ENCODE measurements at regions not wholly inside any gene's neighbourhood (a gene's known extent, or its start where the extent isn't known, plus 50 kb on each side); places are given as distances from the start of the nearest gene placed in this dataset.
A peak's percentile ranks its signal among the peaks of the same experiment; 100 is the strongest.

- no peak for DNase-seq (ENCODE audit: low spot score)
These were observed 130.3 kb upstream of the SASH1 start for GRCh38 chr6:148212366-148212765.

- DNase-seq (ENCODE audit: low spot score) = no peak
These were observed 129.3 kb upstream of the SASH1 start for GRCh38 chr6:148213366-148213765.

- no peak for DNase-seq (ENCODE audit: low spot score)
These were observed 128.0 kb upstream of the SASH1 start for GRCh38 chr6:148214667-148215066.

GRCh38 chr6:148217051-148217450 lies 125.6 kb upstream of the SASH1 start:
- DNase-seq (ENCODE audit: low spot score) = no peak

GRCh38 chr6:148217921-148218320 lies 124.7 kb upstream of the SASH1 start:
- DNase-seq (ENCODE audit: low spot score) = no peak

GRCh38 chr6:148218542-148219258 lies 123.9 kb upstream of the SASH1 start:
- DNase-seq (ENCODE audit: low spot score) = no peak

GRCh38 chr6:148221196-148221979 lies 121.2 kb upstream of the SASH1 start:
- DNase-seq (ENCODE audit: low spot score) = peak; percentile 8

GRCh38 chr6:148222376-148222775 lies 120.3 kb upstream of the SASH1 start:
- no peak for DNase-seq (ENCODE audit: low spot score)

GRCh38 chr6:148222846-148223245 lies 119.8 kb upstream of the SASH1 start:
- DNase-seq (ENCODE audit: low spot score) = no peak

- DNase-seq (ENCODE audit: low spot score) = no peak
These were observed 119.2 kb upstream of the SASH1 start for GRCh38 chr6:148223424-148223842.

- no peak for DNase-seq (ENCODE audit: low spot score)
These were observed 116.8 kb upstream of the SASH1 start for GRCh38 chr6:148225871-148226270.

GRCh38 chr6:148226284-148226683 lies 116.4 kb upstream of the SASH1 start:
- DNase-seq (ENCODE audit: low spot score) = no peak

GRCh38 chr6:148231572-148231971 lies 111.1 kb upstream of the SASH1 start:
- no peak for DNase-seq (ENCODE audit: low spot score)

- DNase-seq (ENCODE audit: low spot score) = no peak
These were observed 107.2 kb upstream of the SASH1 start for GRCh38 chr6:148235446-148235845.

GRCh38 chr6:148238713-148239112 lies 103.9 kb upstream of the SASH1 start:
- DNase-seq (ENCODE audit: low spot score) = no peak

- DNase-seq (ENCODE audit: low spot score) = no peak
These were observed 103.4 kb upstream of the SASH1 start for GRCh38 chr6:148239215-148239614.

GRCh38 chr6:148239801-148240460 lies 102.7 kb upstream of the SASH1 start:
- DNase-seq (ENCODE audit: low spot score) = no peak

GRCh38 chr6:148240461-148240840 lies 102.2 kb upstream of the SASH1 start:
- DNase-seq (ENCODE audit: low spot score) = no peak

GRCh38 chr6:148240861-148241477 lies 101.7 kb upstream of the SASH1 start:
- no peak for DNase-seq (ENCODE audit: low spot score)

GRCh38 chr6:148242180-148242579 lies 100.5 kb upstream of the SASH1 start:
- DNase-seq (ENCODE audit: low spot score) = no peak

GRCh38 chr6:148244217-148244935 lies 98.3 kb upstream of the SASH1 start:
- no peak for DNase-seq (ENCODE audit: low spot score)

Data from LoVo (cell line).